Parathyroid adenoma (tissue), 2 donors: ENCODE measurements at regions not wholly inside any gene's neighbourhood (a gene's known extent, or its start where the extent isn't known, plus 50 kb on each side); places are given as distances from the start of the nearest gene placed in this dataset.

Source experiments
- H2AFZ ChIP-seq: fragments of 300-600 bp; sonication (generic); one replicate; pipeline ENCODE4 v1.7.0; 2017; ENCODE audit warnings: antibody characterized with exemption, mild to moderate bottlenecking
- H3K27ac ChIP-seq: fragments of 300-600 bp; sonication (generic); one replicate; pipeline ENCODE4 v1.7.0; 2017
- H3K27me3 ChIP-seq: fragments of 300-600 bp; sonication (generic); one replicate; pipeline ENCODE4 v1.7.0; 2017; ENCODE audit warnings: low read length; ENCODE audit not compliant: control insufficient read depth, insufficient read depth
- H3K36me3 ChIP-seq: fragments of 300-600 bp; sonication (generic); one replicate; pipeline ENCODE4 v1.7.0; 2017; ENCODE audit warnings: low read length; ENCODE audit not compliant: control insufficient read depth, insufficient read depth
- H3K4me1 ChIP-seq: fragments of 300-600 bp; sonication (generic); one replicate; pipeline ENCODE4 v1.7.0; 2017; ENCODE audit warnings: control low read depth
- H3K4me2 ChIP-seq: fragments of 300-600 bp; sonication (generic); one replicate; pipeline ENCODE4 v1.7.0; 2017; ENCODE audit warnings: low read length
- H3K4me3 ChIP-seq: fragments of 300-600 bp; sonication (generic); one replicate; pipeline ENCODE4 v1.7.0; 2017; ENCODE audit warnings: low read depth, low read length
- H3K79me2 ChIP-seq: fragments of 300-600 bp; sonication (generic); one replicate; pipeline ENCODE4 v1.7.0; 2017; ENCODE audit warnings: control low read depth
- H3K9ac ChIP-seq: fragments of 300-600 bp; sonication (generic); one replicate; pipeline ENCODE4 v1.7.0; 2017; ENCODE audit warnings: mild to moderate bottlenecking
- H3K9me3 ChIP-seq: fragments of 300-600 bp; sonication (generic); one replicate; pipeline ENCODE4 v1.7.0; 2017; ENCODE audit warnings: low read length; ENCODE audit not compliant: control insufficient read depth
- TF ChIP-seq, protein P1 (sequence below): fragments of 300-600 bp; sonication (generic); IDR thresholded peaks from one replicate; pipeline ENCODE4 v1.7.0; 2017; ENCODE audit warnings: antibody characterized with exemption, mild to moderate bottlenecking
- donor health status: primary hyperparathyroidism.

DNA sequence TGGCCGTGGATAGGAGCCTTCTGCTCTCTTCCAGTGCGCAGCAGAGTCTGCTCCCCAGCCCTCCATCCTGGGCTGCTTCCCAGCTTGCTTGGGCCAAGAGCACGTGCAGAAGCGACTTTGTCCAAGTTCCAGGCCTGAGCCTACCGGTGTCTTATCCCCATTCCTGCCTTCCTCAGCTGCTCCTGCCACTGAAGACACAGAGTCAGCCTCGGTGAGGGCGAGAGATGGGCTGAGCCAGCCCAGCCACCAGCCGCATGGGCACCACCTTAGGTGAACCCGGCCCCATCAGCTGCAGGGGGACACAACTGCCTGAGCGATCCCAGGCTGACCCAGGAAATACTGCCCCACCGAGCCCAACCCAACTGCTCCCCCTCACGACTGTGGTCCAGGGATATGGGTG lies 847.8 kb downstream of the TBC1D22A start:
- no peaks in the 10 kb centered on the region for H3K79me2 ChIP-seq
- no peaks in the 10 kb centered on the region for H3K9me3 ChIP-seq
- TF ChIP-seq, protein P1, sequence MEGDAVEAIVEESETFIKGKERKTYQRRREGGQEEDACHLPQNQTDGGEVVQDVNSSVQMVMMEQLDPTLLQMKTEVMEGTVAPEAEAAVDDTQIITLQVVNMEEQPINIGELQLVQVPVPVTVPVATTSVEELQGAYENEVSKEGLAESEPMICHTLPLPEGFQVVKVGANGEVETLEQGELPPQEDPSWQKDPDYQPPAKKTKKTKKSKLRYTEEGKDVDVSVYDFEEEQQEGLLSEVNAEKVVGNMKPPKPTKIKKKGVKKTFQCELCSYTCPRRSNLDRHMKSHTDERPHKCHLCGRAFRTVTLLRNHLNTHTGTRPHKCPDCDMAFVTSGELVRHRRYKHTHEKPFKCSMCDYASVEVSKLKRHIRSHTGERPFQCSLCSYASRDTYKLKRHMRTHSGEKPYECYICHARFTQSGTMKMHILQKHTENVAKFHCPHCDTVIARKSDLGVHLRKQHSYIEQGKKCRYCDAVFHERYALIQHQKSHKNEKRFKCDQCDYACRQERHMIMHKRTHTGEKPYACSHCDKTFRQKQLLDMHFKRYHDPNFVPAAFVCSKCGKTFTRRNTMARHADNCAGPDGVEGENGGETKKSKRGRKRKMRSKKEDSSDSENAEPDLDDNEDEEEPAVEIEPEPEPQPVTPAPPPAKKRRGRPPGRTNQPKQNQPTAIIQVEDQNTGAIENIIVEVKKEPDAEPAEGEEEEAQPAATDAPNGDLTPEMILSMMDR: no peak
- H3K4me2 ChIP-seq: no peak overlapping the region
- H2AFZ ChIP-seq: no peak overlapping the region
- H3K4me1 ChIP-seq: no peaks in the 10 kb centered on the region
- no peaks in the 10 kb centered on the region for H3K27me3 ChIP-seq
- no peak overlapping the region for H3K27ac ChIP-seq
- no peak overlapping the region for H3K9ac ChIP-seq
- H3K36me3 ChIP-seq: no peaks in the 10 kb centered on the region
- H3K4me3 ChIP-seq: no peak overlapping the region

- no peak overlapping the region for H3K4me3 ChIP-seq
- H3K27me3 ChIP-seq: no peaks in the 10 kb centered on the region
- no peaks in the 10 kb centered on the region for H3K9me3 ChIP-seq
- H2AFZ ChIP-seq: no peak overlapping the region
- no peak overlapping the region for H3K9ac ChIP-seq
- H3K79me2 ChIP-seq: no peaks in the 10 kb centered on the region
- H3K27ac ChIP-seq: no peak overlapping the region
- no peaks in the 10 kb centered on the region for H3K36me3 ChIP-seq
- no peak overlapping the region for H3K4me2 ChIP-seq
- TF ChIP-seq, protein P1: no peak
- H3K4me1 ChIP-seq: no peaks in the 10 kb centered on the region
Measured at GRCh38 chr22:47609653-47610052, 847.2 kb downstream of the TBC1D22A start.

DNA sequence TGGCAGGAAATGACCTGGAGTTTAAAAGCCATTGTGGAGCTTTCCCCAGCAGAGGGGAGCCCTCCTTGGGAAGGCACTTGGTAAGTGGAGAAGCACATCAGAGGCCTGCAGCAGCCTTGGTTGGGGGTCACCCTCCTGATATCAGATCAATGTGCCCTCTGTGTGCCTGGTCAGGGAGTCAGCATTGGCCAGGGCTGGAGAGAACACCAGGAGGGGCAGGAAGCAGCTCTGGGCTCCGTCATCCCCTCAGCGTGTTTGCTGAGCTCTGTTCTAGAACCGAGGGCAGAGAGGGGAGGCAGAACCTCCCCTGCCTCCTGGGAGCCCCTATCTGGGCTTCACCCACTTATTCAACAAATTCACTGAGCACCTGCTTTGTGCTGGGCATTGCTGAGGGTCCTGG lies 846.0 kb downstream of the TBC1D22A start:
- H3K4me1 ChIP-seq: no peaks in the 10 kb centered on the region
- H3K4me3 ChIP-seq: no peak overlapping the region
- no peak overlapping the region for H3K4me2 ChIP-seq
- TF ChIP-seq, protein P1: no peak
- no peak overlapping the region for H2AFZ ChIP-seq
- no peaks in the 10 kb centered on the region for H3K9me3 ChIP-seq
- H3K27ac ChIP-seq: no peak overlapping the region
- no peak overlapping the region for H3K9ac ChIP-seq
- H3K36me3 ChIP-seq: no peaks in the 10 kb centered on the region
- no peaks in the 10 kb centered on the region for H3K27me3 ChIP-seq
- H3K79me2 ChIP-seq: no peaks in the 10 kb centered on the region

GRCh38 chr22:47607486-47607885 lies 845.0 kb downstream of the TBC1D22A start:
- H3K27ac ChIP-seq: no peak overlapping the region
- no peaks in the 10 kb centered on the region for H3K36me3 ChIP-seq
- no peak overlapping the region for H2AFZ ChIP-seq
- no peak overlapping the region for H3K4me2 ChIP-seq
- H3K79me2 ChIP-seq: no peaks in the 10 kb centered on the region
- no peak overlapping the region for H3K9ac ChIP-seq
- H3K4me1 ChIP-seq: no peaks in the 10 kb centered on the region
- H3K4me3 ChIP-seq: no peak overlapping the region
- TF ChIP-seq, protein P1: no peak
- H3K9me3 ChIP-seq: no peaks in the 10 kb centered on the region
- H3K27me3 ChIP-seq: no peaks in the 10 kb centered on the region

DNA sequence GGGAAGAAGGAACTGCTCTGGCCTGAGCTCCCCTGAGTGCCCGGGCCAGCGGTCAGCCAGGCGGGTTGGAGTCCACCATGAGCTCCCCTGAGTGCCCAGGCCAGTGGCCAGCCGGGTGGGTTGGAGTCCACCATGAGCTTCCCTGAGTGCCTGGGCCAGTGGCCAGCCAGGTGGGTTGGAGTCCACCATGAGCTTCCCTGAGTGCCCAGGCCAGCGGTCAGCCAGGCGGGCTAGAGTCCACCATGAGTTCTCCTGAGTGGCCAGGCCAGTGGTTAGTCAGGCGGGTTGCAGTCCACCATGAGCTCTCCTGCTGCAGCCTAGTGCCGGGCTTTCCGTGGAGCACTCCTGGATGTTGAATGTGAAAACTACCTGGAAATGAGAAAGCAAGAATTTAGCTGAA lies 844.0 kb downstream of the TBC1D22A start:
- TF ChIP-seq, protein P1: no peak
- Histone ChIP-seq H3K79me2 (no peaks in the 10 kb centered on the region), H3K27me3 (no peaks in the 10 kb centered on the region)

More for the DNA sequence above, 844.0 kb downstream of the TBC1D22A start:
- no peak overlapping the region for H3K4me2 ChIP-seq
- no peaks in the 10 kb centered on the region for H3K36me3 ChIP-seq
- H2AFZ ChIP-seq: no peak overlapping the region
- no peaks in the 10 kb centered on the region for H3K9me3 ChIP-seq
- no peak overlapping the region for H3K4me3 ChIP-seq
- no peak overlapping the region for H3K27ac ChIP-seq
- no peak overlapping the region for H3K9ac ChIP-seq
- no peaks in the 10 kb centered on the region for H3K4me1 ChIP-seq
